Right kidney (tissue), 1 donor: ENCODE measurements at regions not wholly inside any gene's neighbourhood (a gene's known extent, or its start where the extent isn't known, plus 50 kb on each side); places are given as distances from the start of the nearest gene placed in this dataset.
"Not testable (repeated sequence)": the region's sequence is repeated elsewhere in the genome, so short reads cannot be mapped to it uniquely, and the experiment has no call there.

Experiments
- DNase-seq: peaks from one replicate; pipeline ENCODE4 v3.0.0-alpha.2; 2016

GRCh38 chr13:78137404-78138142 is 218.9 kb upstream of the EDNRB start:
- DNase-seq, result peak; percentile 45

GRCh38 chr13:78136966-78137365 is 218.3 kb upstream of the EDNRB start:
- DNase-seq, result no peak

DNA sequence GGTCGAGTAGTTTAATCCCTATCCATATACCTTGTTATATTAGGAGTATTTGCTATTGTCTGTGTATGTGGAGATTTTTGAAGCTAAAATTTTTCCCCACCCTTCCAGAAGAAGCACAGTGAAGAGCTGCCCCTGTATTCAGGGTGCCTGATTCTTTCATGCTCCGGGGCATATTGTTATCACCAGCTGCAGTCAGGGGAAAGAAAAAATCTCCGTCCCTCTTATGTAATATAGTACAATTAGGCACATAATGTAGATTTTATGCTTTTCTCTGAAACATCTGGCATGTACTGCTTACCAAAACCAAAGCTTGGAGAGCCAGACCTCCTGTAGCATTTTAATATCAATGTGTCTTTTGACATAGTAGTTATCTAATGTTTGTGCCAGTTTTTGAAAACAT is 214.9 kb upstream of the EDNRB start:
- DNase-seq, result no peak

DNA sequence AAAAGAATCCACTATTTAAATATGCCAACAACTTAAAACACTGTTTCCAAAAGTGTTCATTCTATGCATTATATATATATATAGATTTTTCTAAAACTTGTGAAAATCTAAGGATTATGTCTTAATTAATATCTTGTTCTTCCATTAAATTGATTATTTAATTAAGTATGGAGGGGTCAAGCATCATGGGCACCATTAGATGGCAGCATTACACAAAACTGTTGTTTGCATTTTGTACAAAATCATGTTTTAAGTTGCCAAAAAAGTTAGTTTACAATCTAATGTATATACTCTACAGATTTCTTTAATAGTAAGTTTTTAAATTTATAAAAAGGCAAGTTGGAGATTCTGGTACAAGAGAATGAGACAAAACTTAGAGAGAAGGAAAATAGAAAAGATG is 213.2 kb upstream of the EDNRB start:
- no peak for DNase-seq

DNA sequence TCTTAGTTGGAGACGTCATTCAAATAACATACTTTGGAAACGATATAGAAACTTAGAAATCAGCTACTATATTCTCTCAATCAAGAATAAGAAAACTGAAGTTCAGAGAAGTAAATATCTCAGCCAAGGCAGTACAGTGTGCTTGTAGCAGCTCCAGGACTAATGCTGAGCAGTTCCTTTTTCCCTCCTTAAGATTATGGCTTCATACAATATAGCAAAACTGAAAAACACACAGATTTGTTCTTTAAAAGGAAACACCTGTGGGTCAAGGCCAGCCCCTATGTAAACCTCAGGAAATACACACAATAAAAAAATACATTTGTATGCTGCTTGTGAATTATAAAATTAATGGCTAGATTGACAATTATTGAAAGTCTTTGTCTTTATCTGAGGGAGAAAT is 212.7 kb upstream of the EDNRB start:
- no peak for DNase-seq

DNA sequence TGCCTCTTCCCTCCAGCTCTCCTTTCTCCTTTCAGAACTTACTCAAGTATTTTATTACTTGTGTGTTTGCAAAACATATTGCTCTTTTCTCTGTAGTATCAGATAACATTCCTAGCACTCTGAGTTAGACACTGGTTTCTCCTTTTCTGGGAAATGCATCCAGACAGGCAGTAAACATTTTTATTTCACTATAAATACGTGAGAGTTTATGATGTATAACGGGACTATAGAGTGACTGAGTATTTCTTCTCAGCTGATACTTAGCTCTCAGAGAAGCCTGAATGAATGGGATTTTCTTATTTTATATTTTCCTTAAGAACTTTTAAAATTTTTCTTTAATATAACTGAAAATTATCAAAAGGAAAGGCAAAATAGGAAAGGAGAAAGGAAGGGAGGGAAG is 211.2 kb upstream of the EDNRB start:
- no peak for DNase-seq

- DNase-seq, result peak; percentile 6
These were observed 210.7 kb upstream of the EDNRB start for GRCh38 chr13:78129359-78129758.

GRCh38 chr13:78121459-78122348 is 203.1 kb upstream of the EDNRB start:
- DNase-seq, result peak; percentile 14

- no peak for DNase-seq
These were observed 202.4 kb upstream of the EDNRB start for GRCh38 chr13:78121001-78121400.

- not testable (repeated sequence) for DNase-seq
These were observed 201.5 kb upstream of the EDNRB start for GRCh38 chr13:78120144-78120543.

DNA sequence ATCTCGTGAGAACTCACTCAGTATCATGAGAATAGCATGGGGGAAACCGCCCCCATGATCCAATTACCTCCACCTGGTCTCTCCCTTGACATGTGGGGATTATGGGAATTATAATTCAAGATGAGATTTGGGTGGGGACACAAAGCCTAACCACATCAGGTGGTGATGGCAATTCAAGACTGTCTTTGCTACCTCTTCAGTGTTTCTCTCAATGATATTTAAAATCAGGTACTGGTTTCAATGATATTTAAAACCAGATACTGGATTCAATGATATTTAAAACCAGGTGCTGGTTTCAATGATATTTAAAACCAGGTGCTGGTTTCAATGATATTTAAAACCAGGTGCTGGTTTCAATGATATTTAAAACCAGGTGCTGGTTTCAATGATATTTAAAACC is 198.4 kb upstream of the EDNRB start:
- not testable (repeated sequence) for DNase-seq

GRCh38 chr13:78105656-78106055 is 187.0 kb upstream of the EDNRB start:
- no peak for DNase-seq

- DNase-seq, result no peak
These were observed 185.3 kb upstream of the EDNRB start for GRCh38 chr13:78103936-78104335.

DNA sequence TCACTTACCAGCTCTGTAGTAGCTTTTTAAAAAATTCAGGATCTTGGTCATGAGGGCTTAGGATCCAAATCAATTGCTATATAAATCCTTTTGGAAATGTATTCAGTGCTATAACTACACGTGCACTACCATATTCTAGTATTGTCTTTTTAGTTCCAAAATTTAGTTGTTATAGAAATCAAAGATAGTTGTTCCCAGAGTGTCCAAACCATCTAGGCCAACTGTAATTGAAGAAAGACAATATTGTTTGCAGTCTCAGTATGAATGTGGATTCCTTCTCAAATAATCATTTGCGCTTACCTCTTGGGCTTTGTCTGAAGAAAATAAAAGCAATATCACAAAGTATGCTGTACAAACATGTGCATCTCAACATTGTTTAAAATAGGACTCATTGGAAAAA is 184.1 kb upstream of the EDNRB start:
- no peak for DNase-seq

DNA sequence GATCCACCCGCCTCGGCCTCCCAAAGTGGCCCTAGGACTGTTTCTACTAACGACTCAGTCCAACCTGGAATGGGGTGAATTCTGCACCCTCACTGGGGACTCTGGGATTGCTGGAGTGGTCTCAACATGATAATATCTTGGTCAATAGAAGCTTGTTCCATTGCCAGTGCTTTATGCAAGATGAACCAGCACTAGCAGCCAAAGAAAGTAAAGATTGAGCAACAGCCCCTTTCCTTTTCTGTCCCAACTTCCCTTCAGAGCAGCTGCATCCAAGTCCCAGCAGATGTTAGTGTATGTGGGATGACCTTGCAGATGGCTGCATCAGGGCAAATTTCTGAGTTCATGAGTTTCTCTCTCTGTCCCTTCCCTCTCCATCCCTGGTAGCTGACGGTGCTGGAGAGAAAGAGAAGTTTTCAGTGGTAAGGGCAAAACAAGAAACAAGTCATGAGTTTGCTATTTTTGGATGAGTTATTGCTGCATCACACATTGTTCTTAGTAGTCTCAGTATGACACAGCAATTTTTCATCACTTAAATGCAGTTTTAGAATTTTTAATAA is 183.6 kb upstream of the EDNRB start:
- no peak for DNase-seq

GRCh38 chr13:78100486-78100885 is 181.9 kb upstream of the EDNRB start:
- no peak for DNase-seq

GRCh38 chr13:78098249-78098648 is 179.6 kb upstream of the EDNRB start:
- no peak for DNase-seq

DNA sequence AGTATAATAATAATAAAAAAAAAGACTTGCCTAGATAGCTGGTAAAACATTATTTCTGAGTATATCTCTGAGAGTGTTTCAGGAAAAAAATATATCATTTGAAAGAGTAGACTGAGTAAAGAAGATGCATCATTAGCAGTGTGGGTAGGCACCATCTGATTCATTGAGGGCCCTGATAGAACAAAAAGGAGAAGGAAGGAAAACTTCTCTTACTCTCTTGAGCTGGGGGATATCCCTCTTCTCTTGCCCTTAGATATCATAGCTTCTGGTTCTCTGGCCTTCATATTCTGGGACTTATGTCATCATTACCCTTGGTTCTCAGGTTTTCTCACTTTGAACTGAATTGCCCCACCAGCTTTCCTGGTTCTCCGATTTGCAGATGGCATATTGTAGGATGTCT is 177.6 kb upstream of the EDNRB start:
- no peak for DNase-seq

GRCh38 chr13:78087966-78088678 is 169.5 kb upstream of the EDNRB start:
- no peak for DNase-seq

GRCh38 chr13:78085434-78086225 is 167.0 kb upstream of the EDNRB start:
- DNase-seq, result no peak

- no peak for DNase-seq
These were observed 165.8 kb upstream of the EDNRB start for GRCh38 chr13:78084401-78084800.

DNA sequence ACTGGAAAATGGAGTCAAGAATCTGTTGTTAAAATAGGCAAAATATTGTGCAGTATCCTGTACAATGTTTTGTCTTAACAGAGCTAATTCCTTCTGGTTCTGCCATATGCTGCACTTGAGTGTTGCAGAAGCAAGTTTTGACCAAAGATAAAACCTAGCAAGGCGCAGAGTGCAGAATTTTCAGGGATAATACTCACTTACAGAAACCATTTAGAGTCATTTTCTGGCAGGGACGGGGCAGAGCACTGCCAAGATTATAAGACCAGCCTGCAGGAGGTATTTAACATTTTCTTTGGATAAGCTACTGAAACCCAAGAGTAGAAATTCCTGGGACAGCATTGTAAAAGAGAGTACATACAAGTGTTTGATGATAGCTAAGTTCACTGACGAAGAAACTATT is 159.5 kb upstream of the EDNRB start:
- DNase-seq, result no peak
